ENCODE measurements at regions not wholly inside any gene's neighbourhood (a gene's known extent, or its start where the extent isn't known, plus 50 kb on each side); places are given as distances from the start of the nearest gene placed in this dataset.

DNA sequence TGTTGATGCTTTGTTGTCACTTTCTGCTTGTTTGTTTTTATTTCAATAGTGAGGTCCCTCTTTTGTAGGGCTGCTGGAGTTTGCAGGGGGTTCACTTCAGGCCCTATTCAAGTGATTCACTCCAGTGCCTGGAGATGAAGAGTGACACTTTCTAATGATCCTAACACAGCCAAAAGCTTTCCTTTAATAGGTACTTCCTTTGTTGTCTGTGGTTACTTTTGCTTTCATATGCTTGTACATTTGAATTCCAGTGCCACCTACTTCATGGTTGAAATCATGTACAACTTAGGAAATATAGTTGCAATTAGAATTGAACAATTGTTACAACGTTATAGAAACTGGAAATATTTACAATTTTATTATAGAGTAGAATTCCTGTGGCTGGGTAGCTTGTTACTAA is 466.8 kb upstream of the EPHA3 start:
- TF ChIP-seq, protein P1, sequence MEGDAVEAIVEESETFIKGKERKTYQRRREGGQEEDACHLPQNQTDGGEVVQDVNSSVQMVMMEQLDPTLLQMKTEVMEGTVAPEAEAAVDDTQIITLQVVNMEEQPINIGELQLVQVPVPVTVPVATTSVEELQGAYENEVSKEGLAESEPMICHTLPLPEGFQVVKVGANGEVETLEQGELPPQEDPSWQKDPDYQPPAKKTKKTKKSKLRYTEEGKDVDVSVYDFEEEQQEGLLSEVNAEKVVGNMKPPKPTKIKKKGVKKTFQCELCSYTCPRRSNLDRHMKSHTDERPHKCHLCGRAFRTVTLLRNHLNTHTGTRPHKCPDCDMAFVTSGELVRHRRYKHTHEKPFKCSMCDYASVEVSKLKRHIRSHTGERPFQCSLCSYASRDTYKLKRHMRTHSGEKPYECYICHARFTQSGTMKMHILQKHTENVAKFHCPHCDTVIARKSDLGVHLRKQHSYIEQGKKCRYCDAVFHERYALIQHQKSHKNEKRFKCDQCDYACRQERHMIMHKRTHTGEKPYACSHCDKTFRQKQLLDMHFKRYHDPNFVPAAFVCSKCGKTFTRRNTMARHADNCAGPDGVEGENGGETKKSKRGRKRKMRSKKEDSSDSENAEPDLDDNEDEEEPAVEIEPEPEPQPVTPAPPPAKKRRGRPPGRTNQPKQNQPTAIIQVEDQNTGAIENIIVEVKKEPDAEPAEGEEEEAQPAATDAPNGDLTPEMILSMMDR (IDR thresholded peaks at IDR 0.05), result no peak
- TF ChIP-seq POLR2A (IDR thresholded peaks at IDR 0.05), result no peak

Measured in uterus (tissue), 2 donors.